ENCODE measurements at regions not wholly inside any gene's neighbourhood (a gene's known extent, or its start where the extent isn't known, plus 50 kb on each side); places are given as distances from the start of the nearest gene placed in this dataset.
"Not testable (repeated sequence)": the region's sequence is repeated elsewhere in the genome, so short reads cannot be mapped to it uniquely, and the experiment has no call there.

GRCh38 chr16:60091071-60091470, 1357.0 kb upstream of the GOT2 start:
- Mint-ChIP-seq H3K36me3 (ENCODE audit: low read depth) (no peaks in the 10 kb centered on the region), H3K4me1 (ENCODE audit: low read depth) (no peaks in the 10 kb centered on the region), H3K4me3 (no peak overlapping the region), H3K27me3 (ENCODE audit: low read depth) (no peaks in the 10 kb centered on the region), H3K27ac (no peak overlapping the region), H3K9me3 (peaks cover 15% of the 10 kb centered on the region)

- Mint-ChIP-seq H3K4me1 (ENCODE audit: low read depth) (no peaks in the 10 kb centered on the region), H3K27me3 (ENCODE audit: low read depth) (no peaks in the 10 kb centered on the region), H3K27ac (no peak overlapping the region), H3K9me3 (peaks cover 27% of the 10 kb centered on the region), H3K36me3 (ENCODE audit: low read depth) (no peaks in the 10 kb centered on the region), H3K4me3 (no peak overlapping the region)
Measured at GRCh38 chr16:60087530-60087929, 1353.4 kb upstream of the GOT2 start.

GRCh38 chr16:60078819-60079218, 1344.7 kb upstream of the GOT2 start:
- H3K4me1 Mint-ChIP-seq (ENCODE audit: low read depth); H3K27me3 Mint-ChIP-seq (ENCODE audit: low read depth); H3K36me3 Mint-ChIP-seq (ENCODE audit: low read depth); H3K27ac Mint-ChIP-seq; H3K4me3 Mint-ChIP-seq: not testable (repeated sequence)
- H3K9me3 Mint-ChIP-seq = peaks cover 26% of the 10 kb centered on the region

- no peaks in the 10 kb centered on the region for H3K27me3 Mint-ChIP-seq (ENCODE audit: low read depth)
- no peaks in the 10 kb centered on the region for H3K36me3 Mint-ChIP-seq (ENCODE audit: low read depth)
Measured at GRCh38 chr16:60077861-60078260, 1343.7 kb upstream of the GOT2 start.

GRCh38 chr16:60074378-60074777, 1340.3 kb upstream of the GOT2 start:
- Mint-ChIP-seq H3K36me3 (ENCODE audit: low read depth) (no peaks in the 10 kb centered on the region), H3K9me3 (peaks cover 13% of the 10 kb centered on the region), H3K27me3 (ENCODE audit: low read depth) (no peaks in the 10 kb centered on the region), H3K27ac (no peak overlapping the region), H3K4me3 (no peak overlapping the region), H3K4me1 (ENCODE audit: low read depth) (no peaks in the 10 kb centered on the region)

More at GRCh38 chr16:60077861-60078260, 1343.7 kb upstream of the GOT2 start:
- Mint-ChIP-seq H3K4me1 (ENCODE audit: low read depth) (no peaks in the 10 kb centered on the region), H3K9me3 (peaks cover 25% of the 10 kb centered on the region), H3K27ac (no peak overlapping the region), H3K4me3 (no peak overlapping the region)

GRCh38 chr16:60073376-60073775, 1339.3 kb upstream of the GOT2 start:
- Mint-ChIP-seq H3K36me3 (ENCODE audit: low read depth) (no peaks in the 10 kb centered on the region), H3K27me3 (ENCODE audit: low read depth) (no peaks in the 10 kb centered on the region), H3K4me3 (no peak overlapping the region), H3K4me1 (ENCODE audit: low read depth) (no peaks in the 10 kb centered on the region), H3K27ac (no peak overlapping the region), H3K9me3 (peaks cover 7% of the 10 kb centered on the region)

GRCh38 chr16:60064026-60064425, 1329.9 kb upstream of the GOT2 start:
- Mint-ChIP-seq H3K9me3 (peaks cover 9% of the 10 kb centered on the region), H3K4me3 (no peak overlapping the region), H3K4me1 (ENCODE audit: low read depth) (no peaks in the 10 kb centered on the region), H3K36me3 (ENCODE audit: low read depth) (no peaks in the 10 kb centered on the region), H3K27ac (no peak overlapping the region), H3K27me3 (ENCODE audit: low read depth) (no peaks in the 10 kb centered on the region)

GRCh38 chr16:60061396-60061795, 1327.3 kb upstream of the GOT2 start:
- Mint-ChIP-seq H3K27me3 (ENCODE audit: low read depth) (no peaks in the 10 kb centered on the region), H3K4me3 (no peak overlapping the region), H3K4me1 (ENCODE audit: low read depth) (no peaks in the 10 kb centered on the region), H3K36me3 (ENCODE audit: low read depth) (no peaks in the 10 kb centered on the region), H3K27ac (no peak overlapping the region), H3K9me3 (peaks cover 21% of the 10 kb centered on the region)

- Mint-ChIP-seq H3K4me3 (no peak overlapping the region), H3K36me3 (ENCODE audit: low read depth) (no peaks in the 10 kb centered on the region), H3K27me3 (ENCODE audit: low read depth) (no peaks in the 10 kb centered on the region), H3K9me3 (peaks cover 27% of the 10 kb centered on the region), H3K27ac (no peak overlapping the region), H3K4me1 (ENCODE audit: low read depth) (no peaks in the 10 kb centered on the region)
Measured at GRCh38 chr16:60060731-60061130, 1326.6 kb upstream of the GOT2 start.

GRCh38 chr16:60059141-60059540, 1325.0 kb upstream of the GOT2 start:
- no peaks in the 10 kb centered on the region for H3K36me3 Mint-ChIP-seq (ENCODE audit: low read depth)
- peaks cover 27% of the 10 kb centered on the region for H3K9me3 Mint-ChIP-seq
- H3K27ac Mint-ChIP-seq = no peak overlapping the region
- no peak overlapping the region for H3K4me3 Mint-ChIP-seq
- H3K4me1 Mint-ChIP-seq (ENCODE audit: low read depth) = no peaks in the 10 kb centered on the region
- H3K27me3 Mint-ChIP-seq (ENCODE audit: low read depth) = no peaks in the 10 kb centered on the region

GRCh38 chr16:60041671-60042070, 1307.6 kb upstream of the GOT2 start:
- H3K4me3 Mint-ChIP-seq = no peak overlapping the region
- no peak overlapping the region for H3K27ac Mint-ChIP-seq
- no peaks in the 10 kb centered on the region for H3K4me1 Mint-ChIP-seq (ENCODE audit: low read depth)
- H3K36me3 Mint-ChIP-seq (ENCODE audit: low read depth) = no peaks in the 10 kb centered on the region
- H3K27me3 Mint-ChIP-seq (ENCODE audit: low read depth) = no peaks in the 10 kb centered on the region
- peaks cover 17% of the 10 kb centered on the region for H3K9me3 Mint-ChIP-seq

- no peaks in the 10 kb centered on the region for H3K36me3 Mint-ChIP-seq (ENCODE audit: low read depth)
- H3K27me3 Mint-ChIP-seq (ENCODE audit: low read depth) = no peaks in the 10 kb centered on the region
- H3K4me3 Mint-ChIP-seq = no peak overlapping the region
- peaks cover 15% of the 10 kb centered on the region for H3K9me3 Mint-ChIP-seq
- no peak overlapping the region for H3K27ac Mint-ChIP-seq
- no peaks in the 10 kb centered on the region for H3K4me1 Mint-ChIP-seq (ENCODE audit: low read depth)
Measured at GRCh38 chr16:60031740-60032139, 1297.6 kb upstream of the GOT2 start.

- no peak overlapping the region for H3K4me3 Mint-ChIP-seq
- H3K36me3 Mint-ChIP-seq (ENCODE audit: low read depth) = no peaks in the 10 kb centered on the region
- H3K27me3 Mint-ChIP-seq (ENCODE audit: low read depth) = no peaks in the 10 kb centered on the region
- H3K4me1 Mint-ChIP-seq (ENCODE audit: low read depth) = no peaks in the 10 kb centered on the region
- no peak overlapping the region for H3K27ac Mint-ChIP-seq
- peaks cover 8% of the 10 kb centered on the region for H3K9me3 Mint-ChIP-seq
Measured at GRCh38 chr16:60027351-60027750, 1293.2 kb upstream of the GOT2 start.

- Mint-ChIP-seq H3K4me3 (no peak overlapping the region), H3K27ac (no peak overlapping the region), H3K4me1 (ENCODE audit: low read depth) (no peaks in the 10 kb centered on the region), H3K9me3 (peaks cover 38% of the 10 kb centered on the region), H3K27me3 (ENCODE audit: low read depth) (no peaks in the 10 kb centered on the region), H3K36me3 (ENCODE audit: low read depth) (no peaks in the 10 kb centered on the region)
Measured at GRCh38 chr16:60013076-60013475, 1279.0 kb upstream of the GOT2 start.

GRCh38 chr16:60001523-60001922, 1267.4 kb upstream of the GOT2 start:
- Mint-ChIP-seq H3K9me3 (peaks cover 34% of the 10 kb centered on the region), H3K36me3 (ENCODE audit: low read depth) (no peaks in the 10 kb centered on the region), H3K27ac (no peak overlapping the region), H3K27me3 (ENCODE audit: low read depth) (no peaks in the 10 kb centered on the region), H3K4me3 (no peak overlapping the region), H3K4me1 (ENCODE audit: low read depth) (no peaks in the 10 kb centered on the region)

- no peaks in the 10 kb centered on the region for H3K36me3 Mint-ChIP-seq (ENCODE audit: low read depth)
- no peak overlapping the region for H3K27ac Mint-ChIP-seq
- peaks cover 42% of the 10 kb centered on the region for H3K9me3 Mint-ChIP-seq
- H3K4me1 Mint-ChIP-seq (ENCODE audit: low read depth) = no peaks in the 10 kb centered on the region
- no peak overlapping the region for H3K4me3 Mint-ChIP-seq
- no peaks in the 10 kb centered on the region for H3K27me3 Mint-ChIP-seq (ENCODE audit: low read depth)
Measured at GRCh38 chr16:59997706-59998105, 1263.6 kb upstream of the GOT2 start.

All from T-helper 1 cell treated with Interleukin-12 subunit alpha and Interleukin-12 subunit beta and Interleukin-4 antibody, amounts not matched to agents 30 μg/mL and 1 μg/mL, for 36 hours (primary cell).